ENCODE measurements at regions not wholly inside any gene's neighbourhood (a gene's known extent, or its start where the extent isn't known, plus 50 kb on each side); places are given as distances from the start of the nearest gene placed in this dataset.

DNA sequence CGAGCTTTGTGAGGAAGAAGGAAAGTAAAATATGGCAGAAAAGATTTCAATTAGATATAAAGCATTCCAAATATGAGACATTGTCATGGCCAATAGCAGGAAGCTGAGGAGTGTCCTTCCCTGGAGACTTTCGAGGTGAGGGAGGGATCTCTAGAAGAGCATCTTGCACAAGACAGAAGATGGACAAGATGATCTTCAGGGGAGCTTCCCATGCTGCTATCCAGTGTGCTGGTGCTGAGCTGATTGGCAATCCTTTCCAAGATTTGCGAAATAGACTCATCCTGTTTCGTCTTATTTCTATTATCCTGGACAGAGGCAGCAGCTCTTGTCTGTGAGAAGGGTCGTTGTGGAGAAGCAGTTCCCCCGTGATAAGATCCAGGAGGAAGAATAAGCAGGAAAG, 342.0 kb upstream of the CAMK1G start:
- TF ChIP-seq, protein P1, sequence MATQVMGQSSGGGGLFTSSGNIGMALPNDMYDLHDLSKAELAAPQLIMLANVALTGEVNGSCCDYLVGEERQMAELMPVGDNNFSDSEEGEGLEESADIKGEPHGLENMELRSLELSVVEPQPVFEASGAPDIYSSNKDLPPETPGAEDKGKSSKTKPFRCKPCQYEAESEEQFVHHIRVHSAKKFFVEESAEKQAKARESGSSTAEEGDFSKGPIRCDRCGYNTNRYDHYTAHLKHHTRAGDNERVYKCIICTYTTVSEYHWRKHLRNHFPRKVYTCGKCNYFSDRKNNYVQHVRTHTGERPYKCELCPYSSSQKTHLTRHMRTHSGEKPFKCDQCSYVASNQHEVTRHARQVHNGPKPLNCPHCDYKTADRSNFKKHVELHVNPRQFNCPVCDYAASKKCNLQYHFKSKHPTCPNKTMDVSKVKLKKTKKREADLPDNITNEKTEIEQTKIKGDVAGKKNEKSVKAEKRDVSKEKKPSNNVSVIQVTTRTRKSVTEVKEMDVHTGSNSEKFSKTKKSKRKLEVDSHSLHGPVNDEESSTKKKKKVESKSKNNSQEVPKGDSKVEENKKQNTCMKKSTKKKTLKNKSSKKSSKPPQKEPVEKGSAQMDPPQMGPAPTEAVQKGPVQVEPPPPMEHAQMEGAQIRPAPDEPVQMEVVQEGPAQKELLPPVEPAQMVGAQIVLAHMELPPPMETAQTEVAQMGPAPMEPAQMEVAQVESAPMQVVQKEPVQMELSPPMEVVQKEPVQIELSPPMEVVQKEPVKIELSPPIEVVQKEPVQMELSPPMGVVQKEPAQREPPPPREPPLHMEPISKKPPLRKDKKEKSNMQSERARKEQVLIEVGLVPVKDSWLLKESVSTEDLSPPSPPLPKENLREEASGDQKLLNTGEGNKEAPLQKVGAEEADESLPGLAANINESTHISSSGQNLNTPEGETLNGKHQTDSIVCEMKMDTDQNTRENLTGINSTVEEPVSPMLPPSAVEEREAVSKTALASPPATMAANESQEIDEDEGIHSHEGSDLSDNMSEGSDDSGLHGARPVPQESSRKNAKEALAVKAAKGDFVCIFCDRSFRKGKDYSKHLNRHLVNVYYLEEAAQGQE (IDR thresholded peaks at IDR 0.05; ENCODE audit: low read depth), result peak; percentile 35; the same call in 1 of the 2 replicates
- TF ChIP-seq TCF12 (IDR thresholded peaks at IDR 0.05; ENCODE audit: low read depth), result no peak

DNA sequence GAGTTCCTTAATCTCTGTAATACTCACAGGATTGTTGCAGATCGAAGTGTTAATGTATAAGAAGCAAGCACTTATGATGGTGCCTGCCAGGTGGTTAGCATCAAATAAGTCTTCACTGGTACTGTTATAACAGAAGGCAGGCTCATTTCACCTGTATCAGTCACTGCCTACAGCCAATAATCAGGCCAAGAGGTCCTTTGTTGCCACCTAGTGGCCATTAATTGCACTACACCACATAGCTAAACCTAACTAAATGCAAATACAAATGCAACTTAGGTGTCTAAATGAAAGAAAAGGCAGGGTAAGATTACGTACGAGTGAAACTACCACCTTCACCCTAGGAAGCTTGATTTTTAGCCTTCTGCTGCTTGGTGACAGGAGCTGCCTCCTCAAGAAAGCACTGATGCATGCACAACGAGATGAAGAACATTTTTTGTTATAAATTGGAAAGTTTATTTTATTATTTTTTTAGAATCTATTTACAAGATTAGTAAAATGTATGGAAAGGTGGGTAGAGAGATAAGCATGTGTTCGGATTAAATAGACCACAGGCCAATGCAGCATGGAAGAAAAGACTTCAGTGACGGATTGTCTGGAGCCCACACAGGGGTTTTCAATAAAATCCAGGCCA, 334.8 kb upstream of the CAMK1G start:
- peak; percentile 76 for TF ChIP-seq RAD21 (IDR thresholded peaks at IDR 0.05; ENCODE audit: low read depth)
- no peak for TF ChIP-seq FOXM1 (IDR thresholded peaks at IDR 0.05; ENCODE audit: borderline replicate concordance, low read depth)

DNA sequence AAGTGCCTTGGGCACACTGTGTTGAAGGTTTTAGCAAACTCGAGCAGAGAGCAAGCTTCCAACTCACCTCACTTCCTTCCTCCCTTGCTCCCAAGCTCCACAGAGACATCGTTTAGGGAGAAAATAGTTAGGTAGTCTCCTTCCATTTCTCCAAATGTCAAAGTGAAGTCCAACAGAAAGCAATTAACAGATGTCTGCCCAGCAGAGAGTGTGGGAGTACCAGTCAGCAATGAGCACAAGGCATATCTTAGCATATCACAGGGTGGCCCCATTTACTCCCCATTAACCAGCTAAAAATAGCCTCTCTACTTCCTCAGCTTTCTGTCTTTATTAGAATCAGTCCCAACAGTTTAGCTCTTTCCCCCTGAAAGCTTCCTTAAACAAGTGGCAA, 334.2 kb upstream of the CAMK1G start:
- TF ChIP-seq TCF12 (IDR thresholded peaks at IDR 0.05; ENCODE audit: low read depth), result no peak
- TF ChIP-seq EP300 (IDR thresholded peaks at IDR 0.05; ENCODE audit: borderline replicate concordance), result no peak
- no peak for TF ChIP-seq TEAD4 (IDR thresholded peaks at IDR 0.05)
- no peak for TF ChIP-seq ZBTB7A (IDR thresholded peaks at IDR 0.05; ENCODE audit: low read depth)
- TF ChIP-seq TAF1 (IDR thresholded peaks at IDR 0.05; ENCODE audit: low read depth), result no peak
- no peak for TF ChIP-seq CREB1 (IDR thresholded peaks at IDR 0.05; ENCODE audit: low read depth)
- TF ChIP-seq CEBPB (IDR thresholded peaks at IDR 0.05), result no peak
- no peak for TF ChIP-seq FOXM1 (IDR thresholded peaks at IDR 0.05; ENCODE audit: borderline replicate concordance, low read depth)
- TF ChIP-seq, protein P2, sequence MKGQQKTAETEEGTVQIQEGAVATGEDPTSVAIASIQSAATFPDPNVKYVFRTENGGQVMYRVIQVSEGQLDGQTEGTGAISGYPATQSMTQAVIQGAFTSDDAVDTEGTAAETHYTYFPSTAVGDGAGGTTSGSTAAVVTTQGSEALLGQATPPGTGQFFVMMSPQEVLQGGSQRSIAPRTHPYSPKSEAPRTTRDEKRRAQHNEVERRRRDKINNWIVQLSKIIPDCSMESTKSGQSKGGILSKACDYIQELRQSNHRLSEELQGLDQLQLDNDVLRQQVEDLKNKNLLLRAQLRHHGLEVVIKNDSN (IDR thresholded peaks at IDR 0.05), result no peak
- TF ChIP-seq EGR1 (IDR thresholded peaks at IDR 0.05), result no peak

DNA sequence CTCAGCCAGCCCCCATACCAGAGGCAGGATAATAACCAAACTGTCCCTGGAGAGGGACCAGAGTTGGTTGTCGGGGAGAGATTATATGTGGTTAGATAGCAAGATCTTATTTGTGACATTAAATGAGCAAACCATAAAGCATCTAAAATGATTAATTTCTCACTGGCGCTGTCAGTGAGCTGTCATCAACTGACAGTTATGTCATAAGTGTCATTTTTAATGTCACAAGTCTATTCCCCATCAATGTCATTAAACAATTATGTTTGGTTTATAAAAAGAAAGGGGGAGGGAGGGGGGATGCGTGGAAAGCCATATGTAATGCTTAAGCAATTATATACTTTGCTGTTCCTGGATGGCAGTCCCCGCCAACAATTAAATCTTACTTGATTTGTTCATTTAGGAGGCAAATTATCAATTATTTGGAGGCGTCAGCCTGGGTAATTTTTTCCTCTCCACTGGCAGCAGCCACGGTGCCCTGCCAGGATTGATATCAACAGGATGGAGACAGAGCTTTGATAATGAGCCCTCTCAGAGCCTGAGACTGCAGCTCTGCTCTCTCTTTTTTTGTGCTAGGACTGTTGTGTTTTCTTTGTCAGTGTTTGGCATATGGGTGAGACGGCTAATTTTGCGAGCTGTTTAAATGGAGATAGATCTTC, 333.6 kb upstream of the CAMK1G start:
- no peak for TF ChIP-seq ZBTB7A (IDR thresholded peaks at IDR 0.05; ENCODE audit: low read depth)
- no peak for TF ChIP-seq YY1 (IDR thresholded peaks at IDR 0.05; ENCODE audit: low read depth)
- TF ChIP-seq TEAD4 (IDR thresholded peaks at IDR 0.05), result no peak
- TF ChIP-seq, protein P2 (IDR thresholded peaks at IDR 0.05), result no peak
- TF ChIP-seq CEBPB (IDR thresholded peaks at IDR 0.05), result no peak
- no peak for TF ChIP-seq EGR1 (IDR thresholded peaks at IDR 0.05)
- no peak for TF ChIP-seq EP300 (IDR thresholded peaks at IDR 0.05; ENCODE audit: borderline replicate concordance)
- no peak for TF ChIP-seq RAD21 (IDR thresholded peaks at IDR 0.05; ENCODE audit: low read depth)
- TF ChIP-seq CREB1 (IDR thresholded peaks at IDR 0.05; ENCODE audit: low read depth), result no peak
- no peak for TF ChIP-seq FOXM1 (IDR thresholded peaks at IDR 0.05; ENCODE audit: borderline replicate concordance, low read depth)
- no peak for TF ChIP-seq TCF12 (IDR thresholded peaks at IDR 0.05; ENCODE audit: low read depth)
- no peak for TF ChIP-seq TAF1 (IDR thresholded peaks at IDR 0.05; ENCODE audit: low read depth)
- TF ChIP-seq, protein P3, sequence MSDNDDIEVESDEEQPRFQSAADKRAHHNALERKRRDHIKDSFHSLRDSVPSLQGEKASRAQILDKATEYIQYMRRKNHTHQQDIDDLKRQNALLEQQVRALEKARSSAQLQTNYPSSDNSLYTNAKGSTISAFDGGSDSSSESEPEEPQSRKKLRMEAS (IDR thresholded peaks at IDR 0.05), result no peak
- no peak for TF ChIP-seq NFIC (IDR thresholded peaks at IDR 0.05)
- TF ChIP-seq, protein P1 (IDR thresholded peaks at IDR 0.05; ENCODE audit: low read depth), result no peak

DNA sequence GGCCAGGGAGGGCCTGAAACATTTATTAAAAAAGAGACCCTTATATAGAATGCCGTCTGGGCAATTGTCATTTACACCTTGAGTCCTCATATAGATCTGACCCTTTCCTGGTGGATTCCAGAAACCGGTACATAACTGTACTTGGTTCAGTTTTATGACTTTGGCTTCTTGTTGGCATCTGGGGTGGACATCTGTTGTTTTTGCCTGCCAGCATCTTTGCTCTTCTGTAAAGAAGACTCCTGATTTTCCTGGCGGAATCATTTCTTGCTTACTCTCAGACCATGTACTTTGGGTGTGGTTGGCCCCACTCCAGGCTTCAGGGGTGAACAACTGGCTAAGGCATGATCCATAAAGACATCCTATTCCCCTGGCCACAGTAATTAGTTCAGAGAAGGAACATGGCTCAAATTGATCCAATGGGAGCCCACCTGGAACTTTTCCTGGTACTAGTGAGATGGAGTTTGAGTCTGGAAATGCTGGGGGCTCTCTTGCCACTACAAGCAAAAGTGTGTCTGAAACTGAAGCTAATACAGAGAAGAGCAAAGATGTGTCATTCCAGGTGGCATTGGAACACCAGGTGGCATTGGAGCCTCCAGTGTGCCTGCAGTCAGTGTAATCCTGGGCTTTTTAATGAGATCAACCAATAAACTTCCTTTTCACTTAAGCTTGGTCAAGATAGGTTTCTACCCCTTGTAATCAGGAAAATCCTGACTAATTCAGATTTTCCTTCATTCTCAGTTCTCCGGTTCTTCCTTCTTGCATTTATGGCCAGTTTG, 332.5 kb upstream of the CAMK1G start:
- TF ChIP-seq NFIC (IDR thresholded peaks at IDR 0.05), result no peak
- no peak for TF ChIP-seq CEBPB (IDR thresholded peaks at IDR 0.05)
- TF ChIP-seq EP300 (IDR thresholded peaks at IDR 0.05; ENCODE audit: borderline replicate concordance), result no peak
- no peak for TF ChIP-seq FOXM1 (IDR thresholded peaks at IDR 0.05; ENCODE audit: borderline replicate concordance, low read depth)
- TF ChIP-seq TEAD4 (IDR thresholded peaks at IDR 0.05), result no peak
- TF ChIP-seq CREB1 (IDR thresholded peaks at IDR 0.05; ENCODE audit: low read depth), result no peak
- TF ChIP-seq, protein P1 (IDR thresholded peaks at IDR 0.05; ENCODE audit: low read depth), result no peak
- TF ChIP-seq, protein P2 (IDR thresholded peaks at IDR 0.05), result no peak
- no peak for TF ChIP-seq TAF1 (IDR thresholded peaks at IDR 0.05; ENCODE audit: low read depth)
- TF ChIP-seq ZBTB7A (IDR thresholded peaks at IDR 0.05; ENCODE audit: low read depth), result no peak
- TF ChIP-seq YY1 (IDR thresholded peaks at IDR 0.05; ENCODE audit: low read depth), result no peak
- no peak for TF ChIP-seq RAD21 (IDR thresholded peaks at IDR 0.05; ENCODE audit: low read depth)
- no peak for TF ChIP-seq TCF12 (IDR thresholded peaks at IDR 0.05; ENCODE audit: low read depth)
- no peak for TF ChIP-seq EGR1 (IDR thresholded peaks at IDR 0.05)
- TF ChIP-seq, protein P3 (IDR thresholded peaks at IDR 0.05), result no peak

Data from Ishikawa (cell line).